SK-N-SH (cell line): ENCODE measurements at regions not wholly inside any gene's neighbourhood (a gene's known extent, or its start where the extent isn't known, plus 50 kb on each side); places are given as distances from the start of the nearest gene placed in this dataset.

Experiments
- CHD2 ChIP-seq: fragments of 150-350 bp; IDR thresholded peaks from 2 replicates; pipeline ENCODE4 v1.6.1; 2018; ENCODE audit warnings: low read length; ENCODE audit not compliant: partially characterized antibody
- CTCF ChIP-seq: fragments of 200-600 bp; sonication (generic); IDR thresholded peaks from 2 replicates; pipeline ENCODE4 v1.6.1; 2017; ENCODE audit warnings: antibody characterized with exemption, mild to moderate bottlenecking, moderate library complexity
- ELF1 ChIP-seq: IDR thresholded peaks from 2 replicates; pipeline ENCODE4 v1.4.0; 2012
- MAX ChIP-seq: IDR thresholded peaks from 2 replicates; pipeline ENCODE4 v1.4.0; 2012; ENCODE audit warnings: low read depth
- PBX3 ChIP-seq: IDR thresholded peaks from 2 replicates; pipeline ENCODE4; 2012
- POLR2AphosphoS5 ChIP-seq: IDR thresholded peaks from 2 replicates; pipeline ENCODE4 v1.6.1; 2012; ENCODE audit warnings: low read depth, low read length
- RXRA ChIP-seq: IDR thresholded peaks from 2 replicates; pipeline ENCODE4 v1.4.0; 2012; ENCODE audit warnings: low read depth, mild to moderate bottlenecking, borderline replicate concordance
- TF ChIP-seq, protein P1 (sequence below): IDR thresholded peaks from 2 replicates; pipeline ENCODE4 v1.4.0; 2012; ENCODE audit warnings: low read depth, borderline replicate concordance

- TF ChIP-seq CTCF (no peak), MAX (no peak), POLR2AphosphoS5 (no peak), ELF1 (no peak), CHD2 (no peak), PBX3 (no peak), RXRA (no peak)
- TF ChIP-seq, protein P1, sequence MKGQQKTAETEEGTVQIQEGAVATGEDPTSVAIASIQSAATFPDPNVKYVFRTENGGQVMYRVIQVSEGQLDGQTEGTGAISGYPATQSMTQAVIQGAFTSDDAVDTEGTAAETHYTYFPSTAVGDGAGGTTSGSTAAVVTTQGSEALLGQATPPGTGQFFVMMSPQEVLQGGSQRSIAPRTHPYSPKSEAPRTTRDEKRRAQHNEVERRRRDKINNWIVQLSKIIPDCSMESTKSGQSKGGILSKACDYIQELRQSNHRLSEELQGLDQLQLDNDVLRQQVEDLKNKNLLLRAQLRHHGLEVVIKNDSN: no peak
Measured at GRCh38 chr12:61896436-61896835, 363.8 kb upstream of the USP15 start.
